ENCODE measurements at regions not wholly inside any gene's neighbourhood (a gene's known extent, or its start where the extent isn't known, plus 50 kb on each side); places are given as distances from the start of the nearest gene placed in this dataset.

DNA sequence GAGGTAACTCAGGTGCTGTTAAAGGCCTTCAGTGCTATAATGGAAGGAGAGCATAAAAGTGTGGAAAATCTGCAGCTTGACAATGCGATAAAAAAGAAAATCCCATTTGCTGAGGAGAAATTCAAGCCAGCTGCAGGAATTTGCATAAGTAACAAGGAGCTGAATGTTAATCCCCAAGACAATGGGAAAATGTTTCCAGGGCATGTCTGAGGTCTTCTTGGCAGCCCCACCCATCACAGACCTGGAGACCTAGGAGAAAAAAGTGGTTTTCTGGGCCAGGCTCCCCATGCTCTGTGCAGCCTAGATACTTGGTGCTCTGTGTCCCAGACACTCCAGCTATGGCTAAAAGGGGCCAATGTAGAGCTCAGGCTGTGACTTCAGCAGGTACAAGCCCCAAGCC, 1159.6 kb downstream of the CDH18 start:
- Mint-ChIP-seq H3K27ac (no peak overlapping the region), H3K9me3 (no peaks in the 10 kb centered on the region), H3K27me3 (no peaks in the 10 kb centered on the region), H3K4me3 (no peak overlapping the region), H3K4me1 (no peaks in the 10 kb centered on the region), H3K36me3 (no peaks in the 10 kb centered on the region)
- DNase-seq, result no peak
- ATAC-seq (replicated peaks), result peak; percentile 12 to 20

DNA sequence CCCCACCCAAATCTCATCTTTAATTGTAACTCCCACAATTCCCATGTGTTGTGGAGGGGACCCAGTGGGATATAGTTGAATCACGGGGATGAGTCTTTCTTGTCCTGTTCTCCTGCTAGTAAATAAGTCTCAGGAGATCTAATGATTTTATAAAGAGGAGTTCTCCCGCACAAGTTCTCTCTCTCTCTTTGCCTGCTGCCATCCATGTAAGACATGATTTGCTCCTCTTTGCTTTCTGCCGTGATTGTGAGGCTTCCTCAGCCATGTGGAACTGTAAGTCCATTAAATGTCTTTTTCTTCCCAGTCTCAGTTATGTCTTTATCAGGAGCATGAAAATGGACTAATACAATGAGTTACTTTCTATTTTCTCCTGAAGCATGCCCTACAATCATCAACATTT, 1158.5 kb downstream of the CDH18 start:
- no peak overlapping the region for H3K4me3 Mint-ChIP-seq
- H3K27ac Mint-ChIP-seq, result no peak overlapping the region
- H3K4me1 Mint-ChIP-seq, result no peaks in the 10 kb centered on the region
- no peaks in the 10 kb centered on the region for H3K9me3 Mint-ChIP-seq
- H3K36me3 Mint-ChIP-seq, result no peaks in the 10 kb centered on the region
- DNase-seq (no peak), ATAC-seq (replicated peaks) (no peak)
- no peaks in the 10 kb centered on the region for H3K27me3 Mint-ChIP-seq

DNA sequence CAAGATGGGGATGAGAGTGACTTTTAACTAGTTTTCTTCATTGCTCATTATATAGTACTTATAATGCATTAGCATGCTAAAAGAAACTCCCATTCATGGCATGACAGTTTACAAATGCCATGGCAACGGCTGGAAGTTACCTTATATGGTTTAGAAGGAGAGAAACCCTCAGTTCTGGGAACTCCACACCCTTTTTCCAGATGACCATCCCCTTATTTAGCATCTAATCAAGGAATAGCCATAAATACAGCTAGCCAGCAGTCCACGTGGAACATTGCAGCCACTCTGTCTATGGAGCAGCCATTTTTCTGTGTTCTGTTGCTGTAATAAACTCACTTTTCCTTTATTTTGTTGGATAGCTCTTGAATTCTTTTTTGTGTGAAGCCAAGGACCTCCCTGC, 1137.8 kb downstream of the CDH18 start:
- Mint-ChIP-seq H3K36me3 (no peaks in the 10 kb centered on the region), H3K9me3 (peaks cover 1 to 4% of the 10 kb centered on the region in 2 donors), H3K4me1 (no peaks in the 10 kb centered on the region), H3K27ac (no peak overlapping the region), H3K4me3 (no peak overlapping the region), H3K27me3 (no peaks in the 10 kb centered on the region)
- ATAC-seq (replicated peaks), result no peak
- no peak for DNase-seq

DNA sequence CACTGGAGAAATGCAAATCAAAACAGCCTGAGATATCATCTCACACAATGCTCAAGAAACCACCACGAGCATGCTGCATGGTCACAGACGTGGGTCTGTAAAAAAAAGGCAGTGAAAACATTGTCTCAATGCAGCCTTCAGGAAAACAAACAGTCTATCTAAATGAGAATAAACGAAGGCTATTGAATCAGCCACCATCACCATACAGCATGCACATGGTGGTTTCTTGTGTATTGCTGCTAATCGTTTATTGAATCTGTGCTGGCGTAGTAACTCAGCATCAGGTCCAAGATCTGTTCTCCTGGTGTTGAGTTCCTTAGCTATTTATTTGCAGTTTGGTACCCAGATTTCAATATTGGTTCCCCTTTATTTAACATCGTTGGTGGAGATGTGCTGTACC, 1115.0 kb downstream of the CDH18 start:
- no peak overlapping the region for H3K27ac Mint-ChIP-seq
- no peaks in the 10 kb centered on the region for H3K27me3 Mint-ChIP-seq
- no peaks in the 10 kb centered on the region for H3K9me3 Mint-ChIP-seq
- ATAC-seq (replicated peaks) (no peak), DNase-seq (no peak)
- H3K4me1 Mint-ChIP-seq, result no peaks in the 10 kb centered on the region
- no peak overlapping the region for H3K4me3 Mint-ChIP-seq
- H3K36me3 Mint-ChIP-seq, result no peaks in the 10 kb centered on the region

DNA sequence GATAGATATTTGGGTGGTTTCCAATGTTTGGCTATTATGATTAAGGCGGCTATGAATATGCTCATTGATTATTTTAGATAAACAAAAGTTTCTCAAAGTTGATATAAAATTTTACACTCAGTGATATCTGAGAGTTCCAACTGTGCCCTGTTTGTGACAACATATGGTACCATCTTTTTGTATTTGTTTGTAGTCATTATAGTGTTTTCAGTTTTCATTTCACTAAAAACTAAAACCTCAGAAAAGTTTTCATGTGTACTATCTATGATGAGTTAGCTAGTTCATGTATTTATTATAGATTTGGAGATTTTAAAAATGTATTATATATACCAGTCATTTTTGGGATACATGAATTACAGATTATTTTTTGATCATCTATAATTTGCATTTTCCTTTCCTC, 1111.4 kb downstream of the CDH18 start:
- DNase-seq, result no peak
- no peaks in the 10 kb centered on the region for H3K36me3 Mint-ChIP-seq
- ATAC-seq (replicated peaks), result no peak
- no peak overlapping the region for H3K27ac Mint-ChIP-seq
- H3K27me3 Mint-ChIP-seq, result no peaks in the 10 kb centered on the region
- H3K4me1 Mint-ChIP-seq, result no peaks in the 10 kb centered on the region
- no peak overlapping the region for H3K4me3 Mint-ChIP-seq
- H3K9me3 Mint-ChIP-seq, result no peaks in the 10 kb centered on the region

DNA sequence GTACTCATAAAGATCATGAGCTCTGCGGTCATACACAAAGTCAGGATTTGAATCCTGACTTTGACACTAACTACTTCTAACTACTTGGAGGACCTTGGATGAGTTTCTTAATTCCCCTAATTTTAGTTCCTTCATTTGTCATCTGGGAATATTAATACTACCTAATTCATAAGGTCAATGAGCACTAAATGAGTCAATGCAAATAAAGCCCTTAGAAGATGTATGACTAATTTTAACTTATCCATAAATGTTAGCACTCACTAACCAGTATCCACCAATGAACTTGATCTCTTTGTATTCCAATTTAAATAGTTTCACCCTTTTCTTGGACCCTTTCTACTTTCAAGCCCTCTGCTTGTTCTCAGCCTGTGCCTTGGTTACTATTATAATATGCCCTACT, 1106.4 kb downstream of the CDH18 start:
- DNase-seq, result no peak

DNA sequence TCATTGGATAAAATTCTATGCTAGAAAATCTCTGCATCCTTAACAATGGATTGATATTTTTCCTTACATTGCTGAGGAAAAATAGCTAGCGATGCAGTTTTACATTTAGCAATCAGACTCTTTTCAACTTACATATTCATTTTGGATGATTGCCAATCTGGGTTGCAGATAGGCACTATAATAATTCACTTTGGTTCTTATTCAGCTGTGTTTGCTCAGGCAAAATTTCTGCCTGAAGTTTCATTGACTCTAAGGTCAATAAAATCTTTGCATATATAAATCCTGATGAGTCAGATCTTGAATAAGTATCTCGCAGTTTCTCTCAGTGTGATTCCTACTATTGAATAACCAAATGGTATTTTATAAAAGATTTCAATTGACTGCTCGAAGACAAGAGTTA, 1105.8 kb downstream of the CDH18 start:
- H3K9me3 Mint-ChIP-seq, result peaks cover 0 to 2% of the 10 kb centered on the region in 2 donors
- H3K27me3 Mint-ChIP-seq, result no peaks in the 10 kb centered on the region
- ATAC-seq (replicated peaks) (no peak), DNase-seq (no peak)
- H3K4me3 Mint-ChIP-seq, result no peak overlapping the region
- no peak overlapping the region for H3K27ac Mint-ChIP-seq
- no peaks in the 10 kb centered on the region for H3K4me1 Mint-ChIP-seq
- no peaks in the 10 kb centered on the region for H3K36me3 Mint-ChIP-seq

More for the DNA sequence above, 1106.4 kb downstream of the CDH18 start:
- H3K9me3 Mint-ChIP-seq, result peaks cover 0 to 2% of the 10 kb centered on the region in 2 donors
- no peak overlapping the region for H3K27ac Mint-ChIP-seq
- no peaks in the 10 kb centered on the region for H3K36me3 Mint-ChIP-seq
- ATAC-seq (replicated peaks), result no peak
- H3K27me3 Mint-ChIP-seq, result no peaks in the 10 kb centered on the region
- H3K4me1 Mint-ChIP-seq, result no peaks in the 10 kb centered on the region
- H3K4me3 Mint-ChIP-seq, result no peak overlapping the region

DNA sequence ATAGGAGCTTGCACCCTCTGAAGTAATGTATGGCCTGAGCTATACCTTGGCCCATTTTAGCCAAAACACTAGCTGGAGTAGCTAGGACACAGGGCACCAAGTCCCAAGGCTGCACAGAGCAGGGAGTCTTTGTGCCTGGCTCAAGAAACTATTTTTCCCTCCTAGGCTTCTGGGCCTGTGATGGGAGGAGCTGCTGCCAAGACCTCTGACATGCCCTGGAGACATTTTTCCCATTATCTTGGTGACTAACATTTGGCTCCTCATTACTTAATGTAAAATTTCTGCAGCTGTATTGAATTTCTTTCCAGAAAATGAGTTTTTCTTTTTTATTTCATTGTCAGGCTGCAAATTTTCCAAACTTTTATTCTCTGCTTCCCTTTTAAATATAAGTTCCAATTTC, 1099.2 kb downstream of the CDH18 start:
- Mint-ChIP-seq H3K27ac (no peak overlapping the region), H3K4me1 (no peaks in the 10 kb centered on the region), H3K27me3 (no peaks in the 10 kb centered on the region), H3K9me3 (peaks cover 7 to 8% of the 10 kb centered on the region in 2 donors), H3K4me3 (no peak overlapping the region), H3K36me3 (no peaks in the 10 kb centered on the region)
- no peak for ATAC-seq (replicated peaks)
- no peak for DNase-seq

DNA sequence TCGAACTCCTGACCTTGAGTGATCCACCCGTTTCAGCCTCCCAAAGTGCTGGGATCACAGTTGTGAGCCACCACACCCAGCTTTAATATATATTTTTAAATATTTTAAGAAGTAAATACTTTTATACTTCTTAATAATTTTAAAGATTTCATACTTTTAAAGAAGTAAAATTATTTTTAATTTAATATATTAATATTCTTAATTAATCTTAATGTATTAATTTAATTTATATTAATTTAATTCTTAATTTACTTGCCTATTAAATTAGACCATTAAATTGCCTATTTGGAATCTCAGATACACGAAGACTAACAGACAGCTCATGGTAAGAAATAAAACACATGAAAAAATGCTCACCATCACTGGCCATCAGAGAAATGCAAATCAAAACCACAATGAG, 1087.4 kb downstream of the CDH18 start:
- DNase-seq, result no peak
- no peak for ATAC-seq (replicated peaks)
- Mint-ChIP-seq H3K27me3 (no peaks in the 10 kb centered on the region), H3K9me3 (peaks cover 0 to 1% of the 10 kb centered on the region in 2 donors), H3K4me1 (no peaks in the 10 kb centered on the region), H3K4me3 (no peak overlapping the region), H3K36me3 (no peaks in the 10 kb centered on the region), H3K27ac (no peak overlapping the region)

DNA sequence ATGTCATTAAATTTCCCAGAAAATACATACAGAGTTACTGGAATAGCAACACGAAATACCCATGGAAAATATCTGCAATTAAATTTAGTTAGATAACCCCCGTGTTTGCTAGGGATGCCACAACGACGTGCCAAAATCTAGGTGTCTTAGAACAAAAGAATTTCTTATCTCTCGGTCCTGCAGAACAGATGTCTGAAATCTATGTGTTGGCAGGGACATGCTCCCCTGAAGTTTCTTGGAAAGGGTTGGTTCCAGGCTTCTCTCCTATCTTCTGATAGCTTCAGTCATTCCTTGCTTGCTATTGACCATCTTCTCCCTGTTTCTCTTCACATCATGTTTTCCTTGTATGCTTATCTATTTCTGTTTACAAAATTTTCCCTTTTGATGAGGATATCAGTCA, 1067.0 kb downstream of the CDH18 start:
- DNase-seq (no peak), ATAC-seq (replicated peaks) (no peak)
- H3K36me3 Mint-ChIP-seq, result no peaks in the 10 kb centered on the region
- peaks cover 0 to 7% of the 10 kb centered on the region in 2 donors for H3K9me3 Mint-ChIP-seq
- H3K27ac Mint-ChIP-seq, result no peak overlapping the region
- no peaks in the 10 kb centered on the region for H3K27me3 Mint-ChIP-seq
- no peak overlapping the region for H3K4me3 Mint-ChIP-seq
- no peaks in the 10 kb centered on the region for H3K4me1 Mint-ChIP-seq

DNA sequence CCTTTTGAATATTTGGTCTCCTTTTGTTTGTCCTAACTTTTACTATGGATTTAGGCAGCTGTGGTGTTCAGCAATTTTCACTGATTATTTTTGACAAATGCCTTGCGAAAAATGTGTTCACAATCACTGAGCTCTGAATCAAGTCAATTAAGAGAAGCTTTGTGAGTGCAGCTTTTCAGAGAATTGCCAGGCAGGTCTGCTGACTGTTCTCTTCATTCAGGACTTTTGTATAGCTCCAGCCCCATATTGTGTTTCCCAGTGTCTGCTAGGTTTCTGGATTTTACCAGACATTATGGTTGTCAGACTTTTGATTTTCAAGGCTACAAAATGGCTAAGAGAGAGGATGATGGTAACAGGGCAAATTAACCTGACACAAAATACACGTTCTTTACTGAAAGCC, 1055.9 kb downstream of the CDH18 start:
- Mint-ChIP-seq H3K36me3 (no peaks in the 10 kb centered on the region), H3K9me3 (peaks cover 0 to 4% of the 10 kb centered on the region in 2 donors), H3K4me3 (no peak overlapping the region), H3K27me3 (no peaks in the 10 kb centered on the region), H3K27ac (no peak overlapping the region), H3K4me1 (no peaks in the 10 kb centered on the region)
- ATAC-seq (replicated peaks) (no peak), DNase-seq (no peak)

DNA sequence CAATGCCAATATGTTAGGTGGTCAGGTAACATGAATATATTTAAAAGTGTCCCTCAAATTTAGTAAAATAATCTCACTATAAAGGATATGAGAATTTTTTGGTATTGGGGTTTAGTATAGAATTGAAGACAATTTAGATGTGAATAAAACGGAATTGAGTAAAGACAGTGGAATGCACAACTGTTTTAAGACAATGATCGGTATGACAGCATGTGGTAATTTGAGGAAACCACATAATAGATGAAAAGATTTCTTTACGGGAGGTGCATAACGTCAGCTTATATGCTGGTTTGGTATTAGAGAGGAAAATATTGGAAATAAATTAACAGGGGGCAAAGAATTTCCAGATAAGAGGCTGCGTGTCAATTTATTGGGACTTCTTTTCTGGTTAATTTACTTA, 1043.2 kb downstream of the CDH18 start:
- no peak overlapping the region for H3K27ac Mint-ChIP-seq
- H3K9me3 Mint-ChIP-seq, result peaks cover 4% of the 10 kb centered on the region in 2 donors
- H3K27me3 Mint-ChIP-seq, result no peaks in the 10 kb centered on the region
- ATAC-seq (replicated peaks), result no peak
- H3K4me3 Mint-ChIP-seq, result no peak overlapping the region
- H3K36me3 Mint-ChIP-seq, result no peaks in the 10 kb centered on the region
- no peaks in the 10 kb centered on the region for H3K4me1 Mint-ChIP-seq
- DNase-seq, result no peak

DNA sequence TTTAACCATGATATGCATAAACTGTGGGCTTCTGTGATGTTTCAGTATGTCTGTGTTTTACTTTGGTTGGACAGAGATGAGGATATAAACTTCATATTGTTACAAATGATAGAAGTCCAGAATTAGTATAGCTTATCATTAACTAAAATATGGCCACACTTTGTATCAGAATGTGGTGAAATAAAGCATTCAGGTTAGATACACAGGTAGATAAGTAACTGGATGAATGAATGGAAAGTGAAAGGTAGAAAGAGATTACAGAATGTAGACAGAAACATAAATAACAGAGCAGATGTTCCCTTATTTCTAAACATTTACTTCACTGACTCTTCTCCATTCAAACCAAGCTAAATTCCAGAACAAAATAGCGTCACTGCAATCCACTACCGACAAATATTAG, 1033.8 kb downstream of the CDH18 start:
- Mint-ChIP-seq H3K27me3 (no peaks in the 10 kb centered on the region), H3K4me1 (no peaks in the 10 kb centered on the region), H3K27ac (no peak overlapping the region), H3K36me3 (no peaks in the 10 kb centered on the region), H3K4me3 (no peak overlapping the region), H3K9me3 (peaks cover 0 to 2% of the 10 kb centered on the region in 2 donors)
- DNase-seq (no peak), ATAC-seq (replicated peaks) (no peak)

DNA sequence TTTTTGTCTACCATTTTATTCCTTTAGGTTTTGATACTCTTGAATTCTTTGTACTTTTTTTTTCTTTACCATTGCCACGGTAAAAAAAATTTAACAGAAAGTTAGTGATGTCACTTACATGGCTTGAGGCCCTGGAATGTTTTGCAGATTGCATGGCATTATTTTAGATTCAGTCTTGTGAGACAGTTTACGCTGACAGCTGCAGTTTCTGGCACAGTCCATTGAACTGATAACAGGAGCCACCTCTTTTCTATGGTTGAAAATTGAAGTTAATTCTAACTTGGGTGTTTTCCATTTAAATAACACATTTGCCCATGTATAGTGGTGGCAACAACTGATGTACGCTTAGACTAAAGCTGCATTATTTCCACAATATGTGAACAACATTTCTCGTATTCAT, 1028.5 kb downstream of the CDH18 start:
- Mint-ChIP-seq H3K27me3 (no peaks in the 10 kb centered on the region), H3K27ac (no peak overlapping the region), H3K36me3 (no peaks in the 10 kb centered on the region), H3K4me1 (no peaks in the 10 kb centered on the region), H3K4me3 (no peak overlapping the region), H3K9me3 (no peaks in the 10 kb centered on the region)
- DNase-seq, result no peak
- no peak for ATAC-seq (replicated peaks)

DNA sequence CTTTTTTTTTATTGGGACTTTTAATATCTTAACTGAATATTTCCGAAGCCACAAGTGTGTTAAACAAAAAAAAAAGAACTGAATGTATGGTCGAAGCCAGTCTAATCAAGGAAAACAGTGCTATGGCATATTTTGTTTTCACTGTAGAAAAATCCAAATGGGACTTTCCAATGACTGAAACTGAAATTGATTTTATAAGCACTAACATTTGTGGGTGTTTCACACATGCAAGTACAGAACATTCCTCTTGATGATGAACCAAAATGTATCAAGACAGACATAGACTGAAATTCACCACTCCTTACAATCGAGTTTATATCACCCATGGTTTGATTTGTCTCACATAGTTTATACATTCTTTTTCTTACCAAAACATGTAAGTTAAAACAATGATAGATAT, 1026.8 kb downstream of the CDH18 start:
- Mint-ChIP-seq H3K4me3 (no peak overlapping the region), H3K36me3 (no peaks in the 10 kb centered on the region), H3K9me3 (peaks cover 0 to 3% of the 10 kb centered on the region in 2 donors), H3K27me3 (no peaks in the 10 kb centered on the region), H3K27ac (no peak overlapping the region), H3K4me1 (no peaks in the 10 kb centered on the region)
- ATAC-seq (replicated peaks) (no peak), DNase-seq (no peak)

DNA sequence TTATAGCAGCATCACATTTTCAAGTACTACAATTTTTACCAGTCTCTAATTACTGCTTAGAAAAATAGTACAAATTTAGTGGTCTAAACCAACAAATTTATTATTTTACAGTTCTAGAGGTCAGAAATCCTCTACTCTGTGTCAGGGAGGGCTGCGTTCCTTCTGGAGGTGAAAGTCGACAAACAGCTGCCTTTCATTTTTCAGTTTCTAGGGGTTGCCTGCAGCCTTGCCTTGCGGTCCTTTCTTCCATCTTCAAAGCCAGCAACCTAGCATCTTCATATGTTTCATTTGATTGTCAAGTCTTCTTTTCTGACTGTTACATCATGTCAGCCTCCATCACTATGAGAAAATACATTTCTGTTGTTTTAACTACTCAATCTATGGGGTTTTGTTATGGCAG, 1022.1 kb downstream of the CDH18 start:
- Mint-ChIP-seq H3K27me3 (no peaks in the 10 kb centered on the region), H3K9me3 (peaks cover 0 to 3% of the 10 kb centered on the region in 2 donors), H3K36me3 (no peaks in the 10 kb centered on the region), H3K4me1 (peaks cover 0 to 2% of the 10 kb centered on the region in 2 donors), H3K4me3 (no peak overlapping the region), H3K27ac (no peak overlapping the region)
- DNase-seq (no peak), ATAC-seq (replicated peaks) (no peak)
